ENCODE measurements at regions not wholly inside any gene's neighbourhood (a gene's known extent, or its start where the extent isn't known, plus 50 kb on each side); places are given as distances from the start of the nearest gene placed in this dataset.

DNA sequence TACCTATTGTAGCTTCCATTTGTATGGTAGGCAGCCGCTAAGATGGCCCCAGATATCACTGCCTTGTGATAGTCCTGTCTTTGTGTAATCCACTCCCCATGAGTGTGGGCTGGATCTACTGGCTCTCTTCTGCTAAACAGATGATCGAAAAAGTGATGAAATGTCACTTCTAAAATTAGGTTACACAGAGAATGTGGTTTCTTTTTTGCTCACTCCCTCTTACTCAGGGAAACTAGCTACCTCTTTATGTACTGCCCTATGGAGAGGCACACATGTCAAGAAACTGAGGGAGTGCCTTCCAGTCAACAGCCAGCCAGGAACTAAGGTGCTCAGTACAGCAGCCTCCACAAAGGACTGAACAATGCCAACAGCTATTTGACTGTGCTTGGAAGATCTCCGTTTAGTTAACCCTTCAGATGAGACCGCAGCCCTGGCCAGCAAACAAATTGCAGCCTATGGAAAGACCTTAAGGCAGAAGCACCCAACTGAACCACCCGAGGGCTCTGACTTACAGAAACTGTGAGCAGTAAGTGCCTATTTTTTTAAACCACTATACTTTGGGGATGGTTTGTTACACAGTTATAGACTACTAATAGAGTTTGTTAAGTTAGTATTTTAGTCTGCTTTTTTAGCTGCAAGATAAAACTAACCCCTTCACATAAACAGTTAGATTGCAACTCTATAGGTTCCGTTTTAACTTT is 113.2 kb upstream of the MAF start:
- no peak for TF ChIP-seq EP300 (IDR thresholded peaks at IDR 0.05)
- TF ChIP-seq CTCF (IDR thresholded peaks at IDR 0.05) = no peak
- TF ChIP-seq POLR2A (IDR thresholded peaks at IDR 0.05) = no peak
